Kidney epithelial cell (primary cell): ENCODE measurements at regions not wholly inside any gene's neighbourhood (a gene's known extent, or its start where the extent isn't known, plus 50 kb on each side); places are given as distances from the start of the nearest gene placed in this dataset.

Experiments used
- DNase-seq: peaks from one replicate; pipeline ENCODE4 v3.0.0-alpha.2; 2010; ENCODE audit warnings: low read depth
- H3K27me3 ChIP-seq: 2 replicates; pipeline ENCODE4 v1.6.0; 2011; ENCODE audit warnings: low read length; ENCODE audit not compliant: control insufficient read depth, insufficient read depth
- H3K36me3 ChIP-seq: 2 replicates; pipeline ENCODE4 v1.5.1; 2011; ENCODE audit warnings: low read length; ENCODE audit not compliant: control insufficient read depth, insufficient read depth
- H3K4me3 ChIP-seq: 2 replicates; pipeline ENCODE4 v1.5.1; 2011; ENCODE audit warnings: low read depth, mild to moderate bottlenecking, control low read depth, low read length
- TF ChIP-seq, protein P1 (sequence below): IDR thresholded peaks from 2 replicates; pipeline ENCODE4 v1.5.1; 2011; ENCODE audit warnings: mild to moderate bottlenecking, moderate library complexity, low read length, control low read depth, inconsistent platforms; ENCODE audit not compliant: insufficient read depth, poor library complexity, severe bottlenecking

DNA sequence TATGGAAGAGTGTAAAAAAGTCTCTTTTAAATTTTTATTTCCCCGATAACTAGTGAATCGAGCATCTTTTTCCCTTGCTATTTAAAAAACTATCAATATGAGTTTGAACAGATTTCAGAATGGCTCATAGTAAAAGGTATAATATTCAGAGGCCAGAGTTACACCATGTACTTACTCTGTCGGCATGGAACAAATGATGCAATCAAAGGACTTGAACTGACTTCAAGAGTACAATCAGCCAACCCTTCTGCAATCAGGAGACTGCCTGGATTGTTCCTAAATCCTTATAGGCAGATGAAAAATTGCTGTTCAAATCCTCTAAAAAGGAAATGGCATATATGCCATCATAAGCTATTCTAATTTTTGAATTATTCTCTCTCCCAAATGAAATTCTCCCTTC lies 273.3 kb downstream of the SH2D1A start:
- no peak for DNase-seq
- H3K4me3 ChIP-seq, result no peak overlapping the region
- H3K36me3 ChIP-seq, result no peaks in the 10 kb centered on the region
- no peaks in the 10 kb centered on the region for H3K27me3 ChIP-seq
- TF ChIP-seq, protein P1, sequence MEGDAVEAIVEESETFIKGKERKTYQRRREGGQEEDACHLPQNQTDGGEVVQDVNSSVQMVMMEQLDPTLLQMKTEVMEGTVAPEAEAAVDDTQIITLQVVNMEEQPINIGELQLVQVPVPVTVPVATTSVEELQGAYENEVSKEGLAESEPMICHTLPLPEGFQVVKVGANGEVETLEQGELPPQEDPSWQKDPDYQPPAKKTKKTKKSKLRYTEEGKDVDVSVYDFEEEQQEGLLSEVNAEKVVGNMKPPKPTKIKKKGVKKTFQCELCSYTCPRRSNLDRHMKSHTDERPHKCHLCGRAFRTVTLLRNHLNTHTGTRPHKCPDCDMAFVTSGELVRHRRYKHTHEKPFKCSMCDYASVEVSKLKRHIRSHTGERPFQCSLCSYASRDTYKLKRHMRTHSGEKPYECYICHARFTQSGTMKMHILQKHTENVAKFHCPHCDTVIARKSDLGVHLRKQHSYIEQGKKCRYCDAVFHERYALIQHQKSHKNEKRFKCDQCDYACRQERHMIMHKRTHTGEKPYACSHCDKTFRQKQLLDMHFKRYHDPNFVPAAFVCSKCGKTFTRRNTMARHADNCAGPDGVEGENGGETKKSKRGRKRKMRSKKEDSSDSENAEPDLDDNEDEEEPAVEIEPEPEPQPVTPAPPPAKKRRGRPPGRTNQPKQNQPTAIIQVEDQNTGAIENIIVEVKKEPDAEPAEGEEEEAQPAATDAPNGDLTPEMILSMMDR, result no peak

DNA sequence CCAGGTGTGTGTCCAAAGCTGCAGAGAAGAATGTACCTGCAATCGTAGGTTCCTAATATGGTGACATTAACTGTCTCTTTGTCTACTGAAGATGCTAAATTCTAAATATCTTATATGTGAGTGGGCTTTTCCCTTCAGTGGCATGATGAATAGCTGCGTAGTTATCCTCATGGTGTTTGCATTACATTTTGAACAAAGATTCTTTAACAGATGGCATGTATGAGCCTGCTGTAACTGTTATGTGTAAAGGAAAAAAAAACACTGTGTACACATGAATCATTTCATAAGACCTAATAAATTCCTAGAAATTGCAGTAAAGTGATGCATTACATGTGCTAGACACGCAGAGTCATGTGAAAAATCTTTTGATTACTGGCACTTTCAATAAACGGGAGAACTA lies 288.0 kb downstream of the SH2D1A start:
- no peaks in the 10 kb centered on the region for H3K36me3 ChIP-seq
- H3K4me3 ChIP-seq, result no peak overlapping the region
- no peaks in the 10 kb centered on the region for H3K27me3 ChIP-seq
- no peak for DNase-seq
- TF ChIP-seq, protein P1, result no peak

DNA sequence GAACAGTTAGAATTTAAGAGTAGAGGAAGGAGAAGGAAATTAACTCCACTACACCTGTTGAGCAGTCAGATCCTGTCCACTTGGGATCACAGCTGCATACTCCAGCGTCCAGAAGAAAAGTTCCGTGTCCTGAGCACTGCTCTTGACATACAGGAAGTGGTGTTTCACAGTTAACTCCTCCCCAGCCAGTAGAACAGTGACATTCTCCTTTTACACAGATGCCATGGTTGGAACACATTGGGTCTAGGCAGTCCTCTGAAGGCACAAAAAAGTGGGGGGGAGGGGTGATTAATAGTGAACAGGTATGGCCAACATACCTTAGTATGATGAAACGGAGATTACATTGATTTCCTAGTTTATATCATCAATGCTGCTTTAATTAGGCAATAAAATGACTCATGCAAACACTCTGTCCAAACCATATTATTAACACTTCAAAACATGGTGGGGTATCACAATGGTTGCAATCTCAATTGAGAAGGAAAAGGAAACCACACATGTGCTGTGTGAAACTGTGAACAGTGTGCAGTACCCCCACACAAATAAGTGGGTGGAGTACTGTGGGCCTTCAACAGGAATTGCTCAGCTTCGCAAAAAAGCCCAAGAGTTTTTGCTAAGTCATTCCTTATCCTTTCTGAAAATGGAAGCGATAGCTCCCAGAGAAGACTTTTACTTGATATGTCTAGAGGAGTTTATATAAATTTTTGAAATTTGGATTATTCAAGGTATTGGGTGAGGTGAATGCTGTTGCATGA lies 295.6 kb downstream of the SH2D1A start:
- Histone ChIP-seq H3K27me3 (no peaks in the 10 kb centered on the region), H3K4me3 (no peak overlapping the region), H3K36me3 (no peaks in the 10 kb centered on the region)
- no peak for DNase-seq
- TF ChIP-seq, protein P1, result no peak

DNA sequence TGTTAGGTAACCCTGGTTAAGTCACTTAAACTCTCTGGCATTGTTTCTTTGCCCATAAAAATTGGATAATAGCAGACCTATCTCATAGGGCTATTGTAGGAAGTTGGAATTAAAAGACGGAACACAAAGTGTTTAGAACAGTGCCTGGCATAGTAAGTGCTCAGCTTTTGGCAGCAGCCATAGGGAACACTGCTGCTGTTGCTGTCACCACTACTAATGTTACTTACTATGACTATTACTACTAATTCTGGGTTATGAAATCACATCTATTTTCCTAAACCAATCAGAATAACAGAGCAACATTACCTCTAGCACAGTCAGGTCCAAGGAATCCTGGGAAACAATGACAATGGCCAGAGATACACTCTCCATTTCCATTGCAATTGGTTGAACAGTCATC lies 300.0 kb downstream of the SH2D1A start:
- TF ChIP-seq, protein P1, result no peak
- H3K27me3 ChIP-seq, result no peaks in the 10 kb centered on the region
- H3K36me3 ChIP-seq, result no peaks in the 10 kb centered on the region
- no peak for DNase-seq
- H3K4me3 ChIP-seq, result no peak overlapping the region

DNA sequence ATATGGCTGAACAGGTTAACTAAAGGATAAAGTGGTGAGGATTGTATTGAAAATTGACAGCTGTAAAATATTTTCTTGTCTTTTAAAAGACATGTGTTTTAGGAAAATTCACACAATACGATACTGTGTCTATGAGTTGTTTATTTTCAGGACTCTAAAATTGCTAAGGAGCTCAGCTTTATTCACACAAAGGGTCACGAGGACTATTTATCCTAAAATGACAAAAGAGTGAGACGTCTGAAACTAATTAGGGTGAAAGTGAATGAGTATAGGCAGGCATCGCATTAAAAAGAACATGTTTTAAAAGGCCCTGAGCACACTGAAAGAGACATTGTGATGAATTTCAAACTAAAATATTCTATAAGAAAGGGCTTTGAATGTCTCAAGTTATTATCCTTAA lies 304.7 kb downstream of the SH2D1A start:
- no peak for DNase-seq
- Histone ChIP-seq H3K4me3 (no peak overlapping the region), H3K27me3 (no peaks in the 10 kb centered on the region), H3K36me3 (no peaks in the 10 kb centered on the region)
- TF ChIP-seq, protein P1, result no peak

DNA sequence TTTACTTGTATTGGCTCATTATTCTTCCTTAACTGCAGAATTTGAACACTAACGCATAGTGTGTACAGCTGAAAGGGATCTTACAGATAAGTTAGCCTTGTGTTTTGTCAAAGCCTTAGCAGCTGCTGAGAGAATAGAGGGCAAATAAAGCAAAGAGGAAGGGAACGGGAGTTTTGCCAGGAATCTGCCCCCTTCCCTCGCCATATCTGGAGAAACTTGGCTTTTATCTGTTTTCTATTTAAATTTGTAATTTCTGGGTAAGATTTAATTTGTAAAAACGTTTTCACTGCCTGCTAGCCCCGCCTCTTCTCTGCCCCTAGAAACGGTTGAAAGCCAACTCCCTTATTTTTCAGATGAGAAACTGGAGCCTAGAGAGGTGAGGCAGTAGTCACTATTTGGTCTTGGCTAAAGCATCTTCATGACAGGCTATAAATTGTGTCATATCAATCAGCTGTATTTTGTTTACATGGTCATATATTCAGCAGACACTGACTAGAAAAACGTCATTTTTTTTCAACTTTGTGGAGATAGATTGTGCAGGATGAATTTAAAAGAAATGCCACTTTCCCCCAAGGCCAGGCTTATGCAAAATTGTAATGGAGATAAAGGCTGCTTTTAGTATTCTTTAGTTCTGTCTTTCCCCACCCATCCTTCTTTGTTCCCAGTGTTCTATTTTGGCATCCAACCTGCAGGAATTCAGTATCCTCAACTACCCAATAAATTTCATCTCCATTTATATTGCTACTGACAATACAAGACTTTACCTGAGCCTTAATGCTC lies 319.4 kb downstream of the SH2D1A start:
- no peaks in the 10 kb centered on the region for H3K27me3 ChIP-seq
- H3K36me3 ChIP-seq, result no peaks in the 10 kb centered on the region
- DNase-seq, result no peak
- TF ChIP-seq, protein P1, result no peak
- no peak overlapping the region for H3K4me3 ChIP-seq
